HL-60 (cell line): ENCODE measurements at regions not wholly inside any gene's neighbourhood (a gene's known extent, or its start where the extent isn't known, plus 50 kb on each side); places are given as distances from the start of the nearest gene placed in this dataset.

Source experiments
- DNase-seq, 2 experiments: peaks; one replicate each; pipeline ENCODE4 v3.0.0-alpha.2; 2010 to 2020; ENCODE audit warnings: low read depth in 1 of 2, low spot score in 1 of 2
- H3K27ac ChIP-seq: fragments of 250-450 bp; sonication (Bioruptor Pico); replicated peaks from 2 replicates; pipeline ENCODE4 v1.5.1; 2020; ENCODE audit warnings: mild to moderate bottlenecking, moderate library complexity
- H3K27me3 ChIP-seq: fragments of 250-450 bp; sonication (Bioruptor Pico); 2 replicates; pipeline ENCODE4 v1.5.1; 2021; ENCODE audit warnings: mild to moderate bottlenecking, moderate library complexity; ENCODE audit not compliant: insufficient read depth, poor library complexity, severe bottlenecking
- H3K4me3 ChIP-seq: replicated peaks from 2 replicates; pipeline ENCODE4 v1.5.1; 2011; ENCODE audit warnings: mild to moderate bottlenecking, control low read depth, low read length; ENCODE audit not compliant: insufficient read depth
- GABPA ChIP-seq: IDR thresholded peaks from 2 replicates; pipeline ENCODE4 v1.6.1; 2012; ENCODE audit warnings: low read depth
- POLR2AphosphoS5 ChIP-seq: IDR thresholded peaks from 2 replicates; pipeline ENCODE4 v1.6.1; 2012; ENCODE audit warnings: low read depth
- SPI1 ChIP-seq: IDR thresholded peaks from 2 replicates; pipeline ENCODE4 v1.6.1; 2012; ENCODE audit warnings: low read depth, mild to moderate bottlenecking, borderline replicate concordance
- TF ChIP-seq, protein P1 (sequence below): IDR thresholded peaks from one replicate; pipeline ENCODE4 v1.5.1; 2011; ENCODE audit warnings: low read length, control low read depth, inconsistent platforms; ENCODE audit not compliant: insufficient read depth
- TF ChIP-seq, protein P2 (sequence below): IDR thresholded peaks from 2 replicates; pipeline ENCODE4 v1.6.1; 2012; ENCODE audit warnings: low read depth; ENCODE audit not compliant: insufficient replicate concordance

DNA sequence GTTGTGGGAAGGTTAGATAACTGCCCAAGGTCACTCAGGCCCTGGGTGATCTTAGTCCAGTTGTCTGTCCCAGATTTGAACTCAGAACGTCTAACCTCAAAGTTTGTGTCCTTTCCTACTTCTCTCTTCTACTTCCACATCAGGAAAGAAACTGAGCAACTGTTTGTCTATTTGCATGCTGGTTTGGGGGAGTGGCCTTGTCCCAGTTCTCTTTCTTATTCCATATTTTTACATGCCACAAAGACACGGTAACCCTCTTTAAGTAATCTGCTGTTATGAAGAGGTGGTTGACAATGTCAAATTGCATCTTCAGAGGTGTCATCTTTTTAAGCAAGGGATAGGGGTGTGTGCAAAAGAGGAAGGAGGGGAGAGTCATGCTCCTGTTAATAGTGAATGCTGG, 432.5 kb downstream of the HS3ST3B1 start:
- TF ChIP-seq, protein P1, sequence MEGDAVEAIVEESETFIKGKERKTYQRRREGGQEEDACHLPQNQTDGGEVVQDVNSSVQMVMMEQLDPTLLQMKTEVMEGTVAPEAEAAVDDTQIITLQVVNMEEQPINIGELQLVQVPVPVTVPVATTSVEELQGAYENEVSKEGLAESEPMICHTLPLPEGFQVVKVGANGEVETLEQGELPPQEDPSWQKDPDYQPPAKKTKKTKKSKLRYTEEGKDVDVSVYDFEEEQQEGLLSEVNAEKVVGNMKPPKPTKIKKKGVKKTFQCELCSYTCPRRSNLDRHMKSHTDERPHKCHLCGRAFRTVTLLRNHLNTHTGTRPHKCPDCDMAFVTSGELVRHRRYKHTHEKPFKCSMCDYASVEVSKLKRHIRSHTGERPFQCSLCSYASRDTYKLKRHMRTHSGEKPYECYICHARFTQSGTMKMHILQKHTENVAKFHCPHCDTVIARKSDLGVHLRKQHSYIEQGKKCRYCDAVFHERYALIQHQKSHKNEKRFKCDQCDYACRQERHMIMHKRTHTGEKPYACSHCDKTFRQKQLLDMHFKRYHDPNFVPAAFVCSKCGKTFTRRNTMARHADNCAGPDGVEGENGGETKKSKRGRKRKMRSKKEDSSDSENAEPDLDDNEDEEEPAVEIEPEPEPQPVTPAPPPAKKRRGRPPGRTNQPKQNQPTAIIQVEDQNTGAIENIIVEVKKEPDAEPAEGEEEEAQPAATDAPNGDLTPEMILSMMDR, result no peak
- TF ChIP-seq GABPA (no peak), SPI1 (no peak), POLR2AphosphoS5 (no peak)
- TF ChIP-seq, protein P2, sequence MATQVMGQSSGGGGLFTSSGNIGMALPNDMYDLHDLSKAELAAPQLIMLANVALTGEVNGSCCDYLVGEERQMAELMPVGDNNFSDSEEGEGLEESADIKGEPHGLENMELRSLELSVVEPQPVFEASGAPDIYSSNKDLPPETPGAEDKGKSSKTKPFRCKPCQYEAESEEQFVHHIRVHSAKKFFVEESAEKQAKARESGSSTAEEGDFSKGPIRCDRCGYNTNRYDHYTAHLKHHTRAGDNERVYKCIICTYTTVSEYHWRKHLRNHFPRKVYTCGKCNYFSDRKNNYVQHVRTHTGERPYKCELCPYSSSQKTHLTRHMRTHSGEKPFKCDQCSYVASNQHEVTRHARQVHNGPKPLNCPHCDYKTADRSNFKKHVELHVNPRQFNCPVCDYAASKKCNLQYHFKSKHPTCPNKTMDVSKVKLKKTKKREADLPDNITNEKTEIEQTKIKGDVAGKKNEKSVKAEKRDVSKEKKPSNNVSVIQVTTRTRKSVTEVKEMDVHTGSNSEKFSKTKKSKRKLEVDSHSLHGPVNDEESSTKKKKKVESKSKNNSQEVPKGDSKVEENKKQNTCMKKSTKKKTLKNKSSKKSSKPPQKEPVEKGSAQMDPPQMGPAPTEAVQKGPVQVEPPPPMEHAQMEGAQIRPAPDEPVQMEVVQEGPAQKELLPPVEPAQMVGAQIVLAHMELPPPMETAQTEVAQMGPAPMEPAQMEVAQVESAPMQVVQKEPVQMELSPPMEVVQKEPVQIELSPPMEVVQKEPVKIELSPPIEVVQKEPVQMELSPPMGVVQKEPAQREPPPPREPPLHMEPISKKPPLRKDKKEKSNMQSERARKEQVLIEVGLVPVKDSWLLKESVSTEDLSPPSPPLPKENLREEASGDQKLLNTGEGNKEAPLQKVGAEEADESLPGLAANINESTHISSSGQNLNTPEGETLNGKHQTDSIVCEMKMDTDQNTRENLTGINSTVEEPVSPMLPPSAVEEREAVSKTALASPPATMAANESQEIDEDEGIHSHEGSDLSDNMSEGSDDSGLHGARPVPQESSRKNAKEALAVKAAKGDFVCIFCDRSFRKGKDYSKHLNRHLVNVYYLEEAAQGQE, result no peak
- Histone ChIP-seq H3K4me3 (no peak overlapping the region), H3K27ac (no peak overlapping the region), H3K27me3 (no peaks in the 10 kb centered on the region)
- DNase-seq, result peak; percentile 3 to 40

GRCh38 chr17:14732211-14732610, 431.3 kb downstream of the HS3ST3B1 start:
- DNase-seq, result peak in 1 of 2 experiments; percentile 1
- no peak for TF ChIP-seq GABPA
- TF ChIP-seq SPI1, result peak; percentile 70; the same call in 1 of the 2 replicates

GRCh38 chr17:14731591-14731990, 430.7 kb downstream of the HS3ST3B1 start:
- no peak for DNase-seq
- no peak overlapping the region for H3K27ac ChIP-seq
- H3K27me3 ChIP-seq, result no peaks in the 10 kb centered on the region
- H3K4me3 ChIP-seq, result no peak overlapping the region
- no peak for TF ChIP-seq POLR2AphosphoS5
- no peak for TF ChIP-seq GABPA

More at GRCh38 chr17:14732211-14732610, 431.3 kb downstream of the HS3ST3B1 start:
- H3K4me3 ChIP-seq, result no peak overlapping the region
- H3K27ac ChIP-seq, result no peak overlapping the region
- no peaks in the 10 kb centered on the region for H3K27me3 ChIP-seq

- no peak overlapping the region for H3K4me3 ChIP-seq
- no peak for TF ChIP-seq SPI1
- no peak for TF ChIP-seq POLR2AphosphoS5
- TF ChIP-seq, protein P1, result no peak
- TF ChIP-seq, protein P2, result no peak
- no peak for TF ChIP-seq GABPA
These were observed 429.9 kb downstream of the HS3ST3B1 start for GRCh38 chr17:14730821-14731220.

GRCh38 chr17:14725729-14726128, 424.8 kb downstream of the HS3ST3B1 start:
- DNase-seq, result no peak
- Histone ChIP-seq H3K27ac (no peak overlapping the region), H3K4me3 (no peak overlapping the region), H3K27me3 (no peaks in the 10 kb centered on the region)
- TF ChIP-seq, protein P2, result no peak
- no peak for TF ChIP-seq SPI1
- TF ChIP-seq POLR2AphosphoS5, result no peak
- TF ChIP-seq, protein P1, result no peak
- TF ChIP-seq GABPA, result no peak

More at GRCh38 chr17:14730821-14731220, 429.9 kb downstream of the HS3ST3B1 start:
- no peak for DNase-seq
- no peaks in the 10 kb centered on the region for H3K27me3 ChIP-seq
- H3K27ac ChIP-seq, result no peak overlapping the region
